Coronary artery (tissue), 2 donors: ENCODE measurements at regions not wholly inside any gene's neighbourhood (a gene's known extent, or its start where the extent isn't known, plus 50 kb on each side); places are given as distances from the start of the nearest gene placed in this dataset.

Experiments
- DNase-seq: peaks from one replicate; pipeline ENCODE4 v3.0.0-alpha.2; 2017; ENCODE audit warnings: low spot score
- H3K27ac ChIP-seq, 2 donors: fragments of 200-600 bp; sonication (generic); one replicate each; pipeline ENCODE4 v1.5.1; 2016 to 2019
- H3K4me3 ChIP-seq: fragments of 200-600 bp; sonication (generic); 2 replicates; pipeline ENCODE4 v1.5.1; 2016; ENCODE audit warnings: mild to moderate bottlenecking, moderate library complexity
- CTCF ChIP-seq: fragments of 200-600 bp; sonication (generic); IDR thresholded peaks from one replicate; pipeline ENCODE4 v1.5.1; 2019; ENCODE audit warnings: antibody characterized with exemption

DNA sequence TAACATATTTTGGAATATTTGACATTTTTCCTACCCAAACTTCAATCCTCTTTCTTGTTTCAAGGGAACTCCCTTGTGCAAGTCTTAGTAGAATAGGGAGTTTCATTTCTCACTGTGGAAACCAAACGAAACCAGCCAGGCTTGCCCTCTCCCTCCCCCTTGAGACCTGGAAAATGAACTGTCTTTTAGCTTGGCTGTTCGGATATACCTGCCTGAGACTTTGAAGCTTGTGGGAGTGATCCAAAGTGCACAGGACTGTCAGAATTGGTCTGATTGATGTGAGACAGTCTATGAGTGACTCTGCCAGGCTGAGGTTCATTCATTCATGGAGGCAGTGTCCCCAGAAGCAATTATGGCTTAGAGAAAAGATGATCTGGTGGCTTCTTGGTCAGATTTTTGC lies 388.1 kb downstream of the EPM2A start:
- H3K27ac ChIP-seq: no peak overlapping the region
- H3K4me3 ChIP-seq: no peak overlapping the region
- TF ChIP-seq CTCF: no peak
- DNase-seq: no peak

DNA sequence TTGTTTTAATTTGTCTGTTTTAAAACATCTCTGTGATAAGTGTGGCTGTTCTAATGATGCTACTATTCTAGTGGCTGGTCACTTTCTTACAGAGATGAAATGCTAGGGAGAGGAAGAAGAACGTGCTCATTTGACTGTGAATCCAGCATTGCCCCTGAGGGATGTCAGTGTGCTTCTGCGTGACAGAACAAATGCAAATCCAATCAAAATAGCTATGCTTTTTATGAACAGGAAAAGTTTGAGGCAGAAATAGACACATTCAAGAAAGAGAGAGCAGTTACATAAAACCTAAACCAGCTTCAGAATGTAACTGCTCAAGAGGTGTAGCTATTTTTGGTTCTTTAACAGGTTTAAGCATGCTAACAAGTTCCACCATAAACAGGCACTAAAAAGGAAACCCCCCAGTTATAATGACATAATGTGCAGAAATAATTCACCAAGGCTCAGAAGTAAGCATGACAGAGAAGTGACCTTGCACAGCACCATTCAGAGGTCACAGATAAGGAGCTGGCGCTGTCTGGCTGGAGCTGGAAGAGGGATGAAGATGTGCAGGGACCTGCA lies 385.3 kb downstream of the EPM2A start:
- DNase-seq: no peak
- no peak for TF ChIP-seq CTCF
- H3K4me3 ChIP-seq: no peak overlapping the region
- no peak overlapping the region for H3K27ac ChIP-seq

DNA sequence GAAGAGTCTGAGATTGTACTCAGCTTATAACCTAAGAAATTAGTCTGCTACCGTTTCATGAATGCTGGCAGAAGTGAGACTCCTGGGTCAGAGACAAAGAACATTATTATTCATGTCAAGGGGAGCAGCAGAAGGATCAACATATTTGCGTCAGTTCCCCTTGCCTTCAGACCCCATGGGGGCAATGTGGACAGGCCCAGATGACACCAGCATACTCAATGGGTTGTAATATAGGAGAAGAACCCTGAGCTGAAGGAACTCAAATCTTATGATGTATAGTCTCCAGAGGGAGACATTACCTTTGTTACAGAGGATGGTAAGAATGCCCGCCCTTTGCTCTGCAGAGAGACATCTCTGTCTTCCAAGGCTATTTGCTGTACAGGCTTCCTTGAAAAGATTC lies 384.4 kb downstream of the EPM2A start:
- no peak for TF ChIP-seq CTCF
- no peak for DNase-seq
- Histone ChIP-seq H3K4me3 (no peak overlapping the region), H3K27ac (no peak overlapping the region)

- DNase-seq: no peak
- H3K27ac ChIP-seq: no peak overlapping the region
- TF ChIP-seq CTCF: no peak
- H3K4me3 ChIP-seq: no peak overlapping the region
Measured at GRCh38 chr6:145352382-145353080, 382.8 kb downstream of the EPM2A start.

DNA sequence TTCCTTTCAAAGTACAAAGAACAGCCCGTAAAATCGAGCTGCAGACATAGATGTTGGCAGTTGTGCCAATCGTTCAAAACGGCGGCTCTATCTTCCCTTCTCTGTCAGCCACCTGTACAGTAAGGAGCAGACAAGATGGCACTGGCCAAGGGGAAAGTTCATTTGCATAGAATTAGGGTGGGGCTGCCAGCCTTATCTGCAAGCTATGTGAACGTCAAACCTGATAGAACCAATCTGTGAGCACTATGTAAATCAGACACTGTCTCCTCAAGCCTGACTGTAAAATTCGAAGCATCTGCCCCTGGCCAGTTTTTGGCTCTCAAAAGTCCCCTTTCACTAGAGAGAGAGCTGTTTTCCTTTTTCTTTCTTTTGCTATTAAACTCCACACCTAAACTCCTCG lies 374.5 kb downstream of the EPM2A start:
- no peak overlapping the region for H3K27ac ChIP-seq
- no peak overlapping the region for H3K4me3 ChIP-seq
- DNase-seq: no peak
- TF ChIP-seq CTCF: no peak

DNA sequence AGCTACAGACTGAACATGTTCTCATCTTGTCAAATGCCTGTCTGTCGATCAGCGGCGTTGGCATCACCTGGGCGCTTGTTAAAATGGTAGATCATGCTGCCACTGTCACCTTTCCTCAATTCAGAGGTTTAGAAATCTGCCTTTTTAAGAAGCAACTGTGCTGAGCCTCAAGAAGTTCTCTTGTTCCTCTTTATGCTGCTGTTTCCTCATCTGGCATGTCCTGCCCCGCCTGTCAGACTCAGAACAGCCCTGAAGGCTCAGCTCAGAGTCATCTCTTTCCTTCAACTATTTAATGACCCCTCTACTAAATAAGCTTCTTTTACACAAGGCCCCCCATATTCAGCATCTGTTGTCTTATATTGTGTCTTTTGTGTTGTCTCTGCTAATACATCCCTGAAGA lies 368.2 kb downstream of the EPM2A start:
- Histone ChIP-seq H3K4me3 (no peak overlapping the region), H3K27ac (no peak overlapping the region)
- no peak for TF ChIP-seq CTCF
- DNase-seq: no peak

- no peak for TF ChIP-seq CTCF
- Histone ChIP-seq H3K4me3 (no peak overlapping the region), H3K27ac (no peak overlapping the region)
- DNase-seq: no peak
Measured at GRCh38 chr6:145368075-145368474, 367.2 kb downstream of the EPM2A start.
